GM20000 (cell line): ENCODE measurements at regions not wholly inside any gene's neighbourhood (a gene's known extent, or its start where the extent isn't known, plus 50 kb on each side); places are given as distances from the start of the nearest gene placed in this dataset.

Experiments used
- DNase-seq: peaks from one replicate; pipeline ENCODE4 v3.0.0; 2012; ENCODE audit warnings: low spot score
- TF ChIP-seq, protein P1 (sequence below): IDR thresholded peaks from 2 replicates; pipeline ENCODE4 v1.5.1; 2012; ENCODE audit warnings: mild to moderate bottlenecking, control low read depth; ENCODE audit errors: extremely low read depth, missing control alignments

DNA sequence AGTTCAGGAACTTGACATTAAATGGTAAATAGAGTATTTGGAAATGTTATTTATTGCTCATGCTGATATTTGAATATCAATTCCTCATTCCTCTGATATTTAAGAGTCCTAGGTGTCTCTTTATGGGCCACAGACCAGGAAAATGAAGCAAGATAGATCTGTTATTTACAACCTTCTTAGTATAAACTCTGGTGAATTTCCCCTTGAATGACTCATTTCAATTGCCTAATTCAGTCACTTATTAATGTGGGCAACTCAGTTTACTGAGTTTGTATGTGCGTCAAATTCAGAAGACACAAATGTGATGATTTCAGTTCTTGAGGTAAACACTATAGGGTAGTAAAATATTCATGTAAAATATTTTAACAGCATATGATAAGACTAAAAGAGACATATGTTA, 1404.4 kb upstream of the PRMT6 start:
- TF ChIP-seq, protein P1, sequence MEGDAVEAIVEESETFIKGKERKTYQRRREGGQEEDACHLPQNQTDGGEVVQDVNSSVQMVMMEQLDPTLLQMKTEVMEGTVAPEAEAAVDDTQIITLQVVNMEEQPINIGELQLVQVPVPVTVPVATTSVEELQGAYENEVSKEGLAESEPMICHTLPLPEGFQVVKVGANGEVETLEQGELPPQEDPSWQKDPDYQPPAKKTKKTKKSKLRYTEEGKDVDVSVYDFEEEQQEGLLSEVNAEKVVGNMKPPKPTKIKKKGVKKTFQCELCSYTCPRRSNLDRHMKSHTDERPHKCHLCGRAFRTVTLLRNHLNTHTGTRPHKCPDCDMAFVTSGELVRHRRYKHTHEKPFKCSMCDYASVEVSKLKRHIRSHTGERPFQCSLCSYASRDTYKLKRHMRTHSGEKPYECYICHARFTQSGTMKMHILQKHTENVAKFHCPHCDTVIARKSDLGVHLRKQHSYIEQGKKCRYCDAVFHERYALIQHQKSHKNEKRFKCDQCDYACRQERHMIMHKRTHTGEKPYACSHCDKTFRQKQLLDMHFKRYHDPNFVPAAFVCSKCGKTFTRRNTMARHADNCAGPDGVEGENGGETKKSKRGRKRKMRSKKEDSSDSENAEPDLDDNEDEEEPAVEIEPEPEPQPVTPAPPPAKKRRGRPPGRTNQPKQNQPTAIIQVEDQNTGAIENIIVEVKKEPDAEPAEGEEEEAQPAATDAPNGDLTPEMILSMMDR, result no peak
- no peak for DNase-seq

DNA sequence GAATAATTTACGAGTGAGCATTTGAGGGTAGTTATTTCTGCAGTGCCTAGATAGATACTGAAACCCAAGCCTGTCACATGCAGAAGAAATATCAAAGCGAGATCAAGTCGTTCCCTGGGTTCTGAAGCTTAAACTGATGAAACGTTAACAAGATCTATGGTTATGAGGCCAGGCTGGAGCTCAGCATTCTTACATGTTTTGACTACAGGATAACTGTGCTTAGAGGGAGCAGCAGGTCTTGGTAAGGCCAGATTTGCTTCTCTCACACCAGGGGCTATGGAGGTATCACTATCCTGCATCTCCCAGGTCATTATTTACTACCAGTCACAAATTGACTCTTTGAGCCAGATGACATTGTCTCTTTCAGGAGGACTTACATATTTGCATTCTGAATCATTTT, 1401.4 kb upstream of the PRMT6 start:
- DNase-seq, result no peak
- TF ChIP-seq, protein P1, result no peak

DNA sequence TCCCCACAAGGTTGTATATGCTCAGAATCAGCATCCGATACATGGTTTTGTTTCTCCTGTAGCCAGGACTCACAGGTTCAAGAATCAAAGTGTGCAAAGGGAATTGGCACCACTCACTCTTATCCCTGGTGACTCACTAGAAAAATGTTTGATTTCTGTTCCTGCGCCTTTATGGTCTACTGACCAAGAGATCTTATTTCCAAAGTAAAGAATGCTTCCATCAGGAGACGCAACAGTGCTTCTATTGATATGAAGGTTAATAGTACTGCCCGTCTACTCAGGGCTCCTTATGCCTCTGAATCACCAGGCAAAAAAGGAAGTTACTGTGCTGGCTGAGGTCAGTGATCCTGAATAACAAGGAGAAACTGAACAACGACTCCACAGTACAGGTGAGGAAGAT, 1392.0 kb upstream of the PRMT6 start:
- no peak for DNase-seq
- TF ChIP-seq, protein P1, result no peak

DNA sequence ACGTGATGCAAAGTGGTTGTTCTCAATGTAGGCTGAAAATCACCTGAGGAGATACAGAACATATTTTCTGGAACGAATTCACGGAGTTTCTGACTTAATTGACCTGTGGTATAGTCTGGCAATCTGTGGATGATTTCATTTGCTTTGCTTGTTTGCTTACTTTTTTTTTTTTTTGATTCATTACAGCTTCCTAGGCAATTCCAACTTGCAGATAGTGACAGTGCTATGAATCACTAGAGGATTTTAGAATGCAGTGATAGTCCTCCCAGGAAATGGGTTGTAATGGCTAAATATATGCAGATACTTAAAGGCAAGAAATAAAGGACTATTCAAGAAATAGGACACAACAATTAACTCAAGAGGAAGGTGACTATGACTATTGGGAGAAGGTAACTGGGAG, 1378.1 kb upstream of the PRMT6 start:
- TF ChIP-seq, protein P1, result no peak
- no peak for DNase-seq

DNA sequence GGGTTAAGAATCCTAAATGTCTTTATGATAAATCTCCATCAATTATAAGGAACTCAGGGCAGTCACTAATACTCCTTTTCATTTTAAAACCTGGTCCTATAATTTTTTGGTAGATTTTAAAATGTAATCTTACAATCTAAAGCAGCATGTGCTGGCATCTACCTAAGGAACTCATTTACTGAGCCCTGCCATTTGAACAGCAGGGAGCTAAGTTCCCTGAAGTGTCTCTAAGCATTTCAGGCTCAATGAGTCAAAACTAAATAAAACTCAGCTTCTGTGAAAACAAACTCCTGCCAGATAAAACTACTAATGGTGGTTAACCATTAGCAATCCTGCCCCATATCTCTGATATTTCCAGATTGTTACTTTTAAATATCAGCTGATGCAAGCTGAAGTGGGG, 1371.8 kb upstream of the PRMT6 start:
- TF ChIP-seq, protein P1, result no peak
- no peak for DNase-seq

DNA sequence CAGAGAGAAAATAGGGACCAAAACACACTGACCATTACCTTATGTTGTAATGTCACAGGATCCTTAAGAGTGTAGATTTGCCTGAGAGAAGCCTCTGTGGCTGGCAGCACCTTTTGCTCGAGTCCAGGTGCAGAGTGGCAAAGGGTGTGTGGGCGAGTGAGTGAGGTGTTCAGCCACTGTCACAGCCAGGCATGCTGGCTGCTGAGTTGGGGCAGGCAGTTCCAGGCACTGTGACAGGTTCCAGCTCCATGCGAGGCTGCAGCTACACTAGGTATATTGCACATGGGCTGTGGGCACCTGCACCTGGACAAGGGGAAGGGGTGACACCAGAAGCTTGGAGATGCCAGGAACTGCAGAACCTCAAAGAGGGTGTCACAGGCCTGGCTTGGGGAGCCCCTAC, 1370.4 kb upstream of the PRMT6 start:
- TF ChIP-seq, protein P1, result no peak

DNA sequence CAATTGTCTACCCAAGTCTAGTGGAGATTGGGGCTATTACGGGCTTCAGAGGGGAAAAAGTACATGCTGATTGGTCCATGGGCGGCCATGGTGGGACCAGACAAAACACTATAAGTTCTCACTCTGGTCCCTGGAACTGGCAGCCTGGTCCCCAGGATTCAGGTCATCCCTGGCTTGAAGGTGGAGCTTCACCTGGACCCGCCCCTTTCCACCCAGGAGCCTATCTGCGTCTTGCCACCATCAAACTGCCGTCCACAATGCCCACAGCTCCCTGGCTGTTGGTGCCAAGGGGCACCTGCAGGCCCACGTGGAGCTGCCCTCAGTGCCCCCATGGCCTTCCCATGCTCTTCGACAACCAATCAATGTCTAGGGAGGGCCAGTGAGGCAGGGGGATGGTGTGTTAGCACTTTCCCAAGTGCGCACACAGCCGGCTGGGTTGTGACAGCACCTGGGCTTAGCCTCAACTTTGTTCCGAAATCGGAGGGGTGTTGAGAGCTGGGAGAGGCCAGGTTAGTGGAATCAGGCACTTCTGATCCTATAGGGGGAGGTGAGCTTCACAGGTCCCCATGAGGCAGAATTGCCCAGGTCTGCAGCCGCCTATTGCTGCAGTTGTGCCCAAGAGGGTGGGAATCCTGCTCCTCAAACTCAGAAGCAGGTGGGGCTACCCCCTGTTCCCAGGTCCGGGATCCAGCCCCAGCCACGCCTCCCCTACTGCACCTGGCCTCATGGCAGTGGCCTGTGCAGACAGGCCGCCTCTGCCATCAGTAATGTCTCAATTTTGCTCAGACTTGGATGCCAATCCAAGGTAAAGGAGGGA, 1369.4 kb upstream of the PRMT6 start:
- TF ChIP-seq, protein P1, result no peak
- no peak for DNase-seq

More for the DNA sequence above, 1370.4 kb upstream of the PRMT6 start:
- DNase-seq, result no peak
